Left ventricle myocardium inferior (tissue), 1 donor: ENCODE measurements at regions not wholly inside any gene's neighbourhood (a gene's known extent, or its start where the extent isn't known, plus 50 kb on each side); places are given as distances from the start of the nearest gene placed in this dataset.

Source experiments
- DNase-seq: peaks from one replicate; pipeline ENCODE4 v3.0.0-alpha.2; 2020
- H3K27ac ChIP-seq: fragments of 200-600 bp; replicated peaks from 2 replicates; pipeline ENCODE4 v1.8.0; 2021
- H3K27me3 ChIP-seq: fragments of 200-600 bp; 2 replicates; pipeline ENCODE4 v1.8.0; 2021; ENCODE audit warnings: low read depth
- H3K36me3 ChIP-seq: fragments of 200-600 bp; 2 replicates; pipeline ENCODE4 v1.8.0; 2021
- H3K4me1 ChIP-seq: fragments of 200-600 bp; 2 replicates; pipeline ENCODE4 v1.8.0; 2021
- H3K4me3 ChIP-seq: fragments of 200-600 bp; 2 replicates; pipeline ENCODE4 v1.8.0; 2021; ENCODE audit warnings: mild to moderate bottlenecking, moderate library complexity
- H3K9me3 ChIP-seq: fragments of 200-600 bp; replicated peaks from 2 replicates; pipeline ENCODE4 v1.8.0; 2021
- CTCF ChIP-seq: fragments of 200-600 bp; IDR thresholded peaks from 2 replicates; pipeline ENCODE4 v1.8.0; 2021; ENCODE audit warnings: antibody characterized with exemption, mild to moderate bottlenecking, borderline replicate concordance
- intact Hi-C: fragments of 100-400 bp; cut with micrococcal nuclease; formaldehyde crosslinking; loops from one replicate; pipeline ENCODE4 v1.11.0; 2022
- donor health status: DM: no; HTN: yes; CAD: no; lungs with severe emphysema.

GRCh38 chr4:38242822-38243387 is 282.7 kb downstream of the PTTG2 start:
- intact Hi-C loops = no loop called here
- H3K27ac ChIP-seq = no peak overlapping the region
- peaks cover 3% of the 10 kb centered on the region for H3K9me3 ChIP-seq
- TF ChIP-seq CTCF = no peak
- no peaks in the 10 kb centered on the region for H3K36me3 ChIP-seq
- no peaks in the 10 kb centered on the region for H3K27me3 ChIP-seq
- H3K4me1 ChIP-seq = no peaks in the 10 kb centered on the region
- DNase-seq = no peak
- no peak overlapping the region for H3K4me3 ChIP-seq

GRCh38 chr4:38243388-38244053 is 283.3 kb downstream of the PTTG2 start:
- H3K27me3 ChIP-seq = no peaks in the 10 kb centered on the region
- TF ChIP-seq CTCF = no peak

GRCh38 chr4:38254825-38255224 is 294.6 kb downstream of the PTTG2 start:
- Histone ChIP-seq H3K9me3 (peaks cover 21% of the 10 kb centered on the region), H3K27me3 (no peaks in the 10 kb centered on the region), H3K36me3 (no peaks in the 10 kb centered on the region), H3K4me1 (peaks cover 5% of the 10 kb centered on the region), H3K27ac (no peak overlapping the region), H3K4me3 (no peak overlapping the region)
- TF ChIP-seq CTCF = no peak
- no peak for DNase-seq
- intact Hi-C loops = no loop called here

More at GRCh38 chr4:38243388-38244053, 283.3 kb downstream of the PTTG2 start:
- intact Hi-C loops = no loop called here
- no peak overlapping the region for H3K4me3 ChIP-seq
- no peaks in the 10 kb centered on the region for H3K36me3 ChIP-seq
- no peaks in the 10 kb centered on the region for H3K4me1 ChIP-seq
- no peak for DNase-seq
- H3K9me3 ChIP-seq = peaks cover 3% of the 10 kb centered on the region
- no peak overlapping the region for H3K27ac ChIP-seq

- H3K36me3 ChIP-seq = no peaks in the 10 kb centered on the region
- intact Hi-C loops = no loop called here
- H3K4me3 ChIP-seq = no peak overlapping the region
- DNase-seq = no peak
- H3K27ac ChIP-seq = no peak overlapping the region
- H3K27me3 ChIP-seq = no peaks in the 10 kb centered on the region
- TF ChIP-seq CTCF = no peak
- H3K9me3 ChIP-seq = peaks cover 13% of the 10 kb centered on the region
- H3K4me1 ChIP-seq = peaks cover 8% of the 10 kb centered on the region
Measured at GRCh38 chr4:38255572-38255971, 295.4 kb downstream of the PTTG2 start.

- no peak for TF ChIP-seq CTCF
- no peaks in the 10 kb centered on the region for H3K27me3 ChIP-seq
- no peak overlapping the region for H3K27ac ChIP-seq
- H3K36me3 ChIP-seq = no peaks in the 10 kb centered on the region
- DNase-seq = no peak
- no peak overlapping the region for H3K4me3 ChIP-seq
- H3K9me3 ChIP-seq = no peaks in the 10 kb centered on the region
- no peaks in the 10 kb centered on the region for H3K4me1 ChIP-seq
- intact Hi-C loops = no loop called here
Measured at GRCh38 chr4:38266616-38267015, 306.4 kb downstream of the PTTG2 start.
